ENCODE measurements at regions not wholly inside any gene's neighbourhood (a gene's known extent, or its start where the extent isn't known, plus 50 kb on each side); places are given as distances from the start of the nearest gene placed in this dataset.

GRCh38 chr2:226267516-226268289, 531.9 kb downstream of the IRS1 start:
- Mint-ChIP-seq H3K27me3 (peaks cover 14% of the 10 kb centered on the region), H3K4me3 (no peak overlapping the region), H3K9me3 (peaks cover under 1% of the 10 kb centered on the region), H3K36me3 (ENCODE audit: low read depth) (no peaks in the 10 kb centered on the region), H3K4me1 (ENCODE audit: low read depth) (no peaks in the 10 kb centered on the region), H3K27ac (no peak overlapping the region)
- DNase-seq = no peak
- CTCF ChIA-PET = no interaction called here
- POLR2A ChIA-PET = no interaction called here
- TF ChIP-seq, protein P1, sequence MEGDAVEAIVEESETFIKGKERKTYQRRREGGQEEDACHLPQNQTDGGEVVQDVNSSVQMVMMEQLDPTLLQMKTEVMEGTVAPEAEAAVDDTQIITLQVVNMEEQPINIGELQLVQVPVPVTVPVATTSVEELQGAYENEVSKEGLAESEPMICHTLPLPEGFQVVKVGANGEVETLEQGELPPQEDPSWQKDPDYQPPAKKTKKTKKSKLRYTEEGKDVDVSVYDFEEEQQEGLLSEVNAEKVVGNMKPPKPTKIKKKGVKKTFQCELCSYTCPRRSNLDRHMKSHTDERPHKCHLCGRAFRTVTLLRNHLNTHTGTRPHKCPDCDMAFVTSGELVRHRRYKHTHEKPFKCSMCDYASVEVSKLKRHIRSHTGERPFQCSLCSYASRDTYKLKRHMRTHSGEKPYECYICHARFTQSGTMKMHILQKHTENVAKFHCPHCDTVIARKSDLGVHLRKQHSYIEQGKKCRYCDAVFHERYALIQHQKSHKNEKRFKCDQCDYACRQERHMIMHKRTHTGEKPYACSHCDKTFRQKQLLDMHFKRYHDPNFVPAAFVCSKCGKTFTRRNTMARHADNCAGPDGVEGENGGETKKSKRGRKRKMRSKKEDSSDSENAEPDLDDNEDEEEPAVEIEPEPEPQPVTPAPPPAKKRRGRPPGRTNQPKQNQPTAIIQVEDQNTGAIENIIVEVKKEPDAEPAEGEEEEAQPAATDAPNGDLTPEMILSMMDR (IDR thresholded peaks at IDR 0.05) = no peak
- no peak for ATAC-seq
- intact Hi-C loops (cut with micrococcal nuclease) = no loop called here

- ChIA-PET CTCF (interaction anchor here (0.6 kb wide), 1 partner anchor 78 kb away, joined by 3 read pairs; no protein-coding TSS in a partner anchor), POLR2A (no interaction called here)
- Mint-ChIP-seq H3K9me3 (no peaks in the 10 kb centered on the region), H3K36me3 (ENCODE audit: low read depth) (no peaks in the 10 kb centered on the region), H3K4me1 (ENCODE audit: low read depth) (no peaks in the 10 kb centered on the region), H3K27me3 (peaks cover 5% of the 10 kb centered on the region), H3K27ac (no peak overlapping the region), H3K4me3 (no peak overlapping the region)
- TF ChIP-seq, protein P1 (IDR thresholded peaks at IDR 0.05) = no peak
- intact Hi-C loops (cut with micrococcal nuclease) = no loop called here
- DNase-seq (no peak), ATAC-seq (no peak)
These were observed 542.8 kb downstream of the IRS1 start for GRCh38 chr2:226256709-226257376.

- CTCF ChIA-PET = interaction anchor here (0.6 kb wide), 1 partner anchor 77 kb away, joined by 3 read pairs; no protein-coding TSS in a partner anchor
- DNase-seq (no peak), ATAC-seq (no peak)
- H3K4me3 Mint-ChIP-seq = no peak overlapping the region
- no peaks in the 10 kb centered on the region for H3K9me3 Mint-ChIP-seq
- H3K36me3 Mint-ChIP-seq (ENCODE audit: low read depth) = no peaks in the 10 kb centered on the region
- TF ChIP-seq, protein P1 (IDR thresholded peaks at IDR 0.05) = no peak
- H3K27me3 Mint-ChIP-seq = peaks cover 5% of the 10 kb centered on the region
- intact Hi-C loops (cut with micrococcal nuclease) = no loop called here
- H3K4me1 Mint-ChIP-seq (ENCODE audit: low read depth) = no peaks in the 10 kb centered on the region
- H3K27ac Mint-ChIP-seq = no peak overlapping the region
- POLR2A ChIA-PET = no interaction called here
These were observed 543.4 kb downstream of the IRS1 start for GRCh38 chr2:226256237-226256636.

- CTCF ChIA-PET = no interaction called here
- intact Hi-C loops (cut with micrococcal nuclease) = no loop called here
- ATAC-seq = no peak
- POLR2A ChIA-PET = no interaction called here
- Mint-ChIP-seq H3K4me1 (ENCODE audit: low read depth) (no peaks in the 10 kb centered on the region), H3K9me3 (no peaks in the 10 kb centered on the region), H3K4me3 (no peak overlapping the region), H3K36me3 (ENCODE audit: low read depth) (no peaks in the 10 kb centered on the region), H3K27me3 (peaks cover 7% of the 10 kb centered on the region), H3K27ac (no peak overlapping the region)
- TF ChIP-seq, protein P1 (IDR thresholded peaks at IDR 0.05) = no peak
- no peak for DNase-seq
These were observed 548.0 kb downstream of the IRS1 start for GRCh38 chr2:226251661-226252060.
